BJ (cell line): ENCODE measurements at regions not wholly inside any gene's neighbourhood (a gene's known extent, or its start where the extent isn't known, plus 50 kb on each side); places are given as distances from the start of the nearest gene placed in this dataset.

Experiments used
- CTCF ChIA-PET: fragments of 350-600 bp; formaldehyde crosslinking; extraction: SDS; loops from one replicate; lab custom pipeline; 2021; ENCODE audit warnings: antibody characterized with exemption, inconsistent platforms; lab: Yijun Ruan, JAX
- POLR2A ChIA-PET: fragments of 300-600 bp; sonication (Branson Sonifier 250); formaldehyde crosslinking; extraction: SDS; loops from one replicate; lab custom pipeline; 2021; ENCODE audit warnings: antibody characterized with exemption; lab: Charles Lee
- DNase-seq: peaks from one replicate; pipeline ENCODE4 v3.0.0-alpha.2; 2011; ENCODE audit warnings: low read depth
- H3K27me3 ChIP-seq: 2 replicates; pipeline ENCODE4 v1.6.0; 2011; ENCODE audit warnings: low read length; ENCODE audit not compliant: control insufficient read depth, insufficient read depth
- H3K36me3 ChIP-seq: 2 replicates; pipeline ENCODE4 v1.5.1; 2011; ENCODE audit warnings: low read length; ENCODE audit not compliant: control insufficient read depth, insufficient read depth
- H3K4me3 ChIP-seq: 2 replicates; pipeline ENCODE4 v1.5.1; 2011; ENCODE audit warnings: low read depth, mild to moderate bottlenecking, control low read depth, low read length
- TF ChIP-seq, protein P1 (sequence below): IDR thresholded peaks from 2 replicates; pipeline ENCODE4 v1.5.1; 2011; ENCODE audit warnings: low read depth, mild to moderate bottlenecking, control low read depth, inconsistent platforms, low read length, moderate library complexity; ENCODE audit not compliant: insufficient read depth

- H3K36me3 ChIP-seq = no peaks in the 10 kb centered on the region
- H3K4me3 ChIP-seq = no peak overlapping the region
- no peak for DNase-seq
- CTCF ChIA-PET = interaction anchor here (1.0 to 1.1 kb wide), 2 partner anchors 138 to 143 kb away, joined by 3 to 6 read pairs; no protein-coding TSS in a partner anchor
- TF ChIP-seq, protein P1, sequence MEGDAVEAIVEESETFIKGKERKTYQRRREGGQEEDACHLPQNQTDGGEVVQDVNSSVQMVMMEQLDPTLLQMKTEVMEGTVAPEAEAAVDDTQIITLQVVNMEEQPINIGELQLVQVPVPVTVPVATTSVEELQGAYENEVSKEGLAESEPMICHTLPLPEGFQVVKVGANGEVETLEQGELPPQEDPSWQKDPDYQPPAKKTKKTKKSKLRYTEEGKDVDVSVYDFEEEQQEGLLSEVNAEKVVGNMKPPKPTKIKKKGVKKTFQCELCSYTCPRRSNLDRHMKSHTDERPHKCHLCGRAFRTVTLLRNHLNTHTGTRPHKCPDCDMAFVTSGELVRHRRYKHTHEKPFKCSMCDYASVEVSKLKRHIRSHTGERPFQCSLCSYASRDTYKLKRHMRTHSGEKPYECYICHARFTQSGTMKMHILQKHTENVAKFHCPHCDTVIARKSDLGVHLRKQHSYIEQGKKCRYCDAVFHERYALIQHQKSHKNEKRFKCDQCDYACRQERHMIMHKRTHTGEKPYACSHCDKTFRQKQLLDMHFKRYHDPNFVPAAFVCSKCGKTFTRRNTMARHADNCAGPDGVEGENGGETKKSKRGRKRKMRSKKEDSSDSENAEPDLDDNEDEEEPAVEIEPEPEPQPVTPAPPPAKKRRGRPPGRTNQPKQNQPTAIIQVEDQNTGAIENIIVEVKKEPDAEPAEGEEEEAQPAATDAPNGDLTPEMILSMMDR = no peak
- POLR2A ChIA-PET = no interaction called here
- H3K27me3 ChIP-seq = no peaks in the 10 kb centered on the region
Observed at GRCh38 chr5:98630621-98631020, 142.8 kb upstream of the RGMB start.

DNA sequence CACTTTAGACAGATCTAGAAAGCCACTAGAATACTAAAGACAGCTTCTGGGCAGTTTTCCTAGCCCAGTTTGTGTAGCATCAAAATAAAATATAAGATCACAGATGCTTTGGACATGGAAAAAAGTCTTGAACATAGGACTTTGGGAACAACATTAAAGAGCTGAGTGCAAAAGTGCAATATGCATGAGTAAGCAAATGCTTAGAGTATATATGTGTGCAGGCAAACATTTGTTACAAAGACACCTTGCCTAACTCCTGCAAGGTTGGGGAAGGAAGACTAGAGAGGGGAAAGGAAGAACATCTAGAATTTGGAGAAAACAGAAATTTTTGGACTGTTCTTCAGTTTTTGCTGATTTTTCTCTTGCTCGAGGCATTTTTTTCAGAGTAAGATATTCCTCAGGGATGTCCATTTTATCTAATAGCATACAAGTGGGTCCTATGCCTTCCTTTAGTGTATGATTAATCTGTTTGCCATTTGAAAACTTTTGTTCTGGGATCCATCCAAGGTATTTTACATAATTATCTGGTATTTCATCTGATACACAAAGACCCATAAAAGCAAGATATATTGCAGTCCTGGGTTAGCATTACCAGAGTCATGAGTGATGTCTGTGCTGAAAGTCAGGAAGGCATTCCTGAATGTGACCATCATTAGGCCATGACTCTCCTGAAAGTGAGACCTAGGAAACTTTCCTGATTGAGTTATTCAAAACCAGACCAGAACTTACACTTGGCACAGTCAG, 142.0 kb upstream of the RGMB start:
- peak; percentile 92 for DNase-seq
- Histone ChIP-seq H3K36me3 (no peaks in the 10 kb centered on the region), H3K4me3 (no peak overlapping the region), H3K27me3 (no peaks in the 10 kb centered on the region)
- ChIA-PET POLR2A (interaction anchor here (0.6 kb wide), 1 partner anchor 137 kb away, joined by 3 read pairs; no protein-coding TSS in a partner anchor), CTCF (interaction anchor here (0.5 to 1.1 kb wide), 4 partner anchors 12 to 224 kb away, joined by 3 to 6 read pairs (median 3); no protein-coding TSS in a partner anchor)
- TF ChIP-seq, protein P1 = no peak

DNA sequence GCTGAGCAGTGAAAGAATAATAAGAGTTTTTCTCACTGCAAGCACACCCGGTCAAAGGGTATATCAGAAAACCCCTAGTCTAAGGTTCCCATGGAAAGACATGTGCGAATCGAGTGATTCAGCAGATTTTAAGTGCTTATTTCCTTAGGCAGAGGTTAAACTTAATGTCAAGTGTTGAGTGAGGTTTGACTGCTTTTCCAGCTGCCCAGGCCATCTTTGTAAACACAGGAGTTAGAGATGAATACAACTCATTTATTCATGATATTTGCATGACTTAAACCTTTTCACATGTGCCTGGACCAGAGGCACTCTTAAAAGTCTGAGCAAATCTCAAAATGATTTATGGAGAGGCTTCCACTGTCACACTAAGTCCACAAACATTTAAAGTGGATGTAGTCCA, 137.8 kb upstream of the RGMB start:
- no peak overlapping the region for H3K4me3 ChIP-seq
- TF ChIP-seq, protein P1 = no peak
- H3K36me3 ChIP-seq = no peaks in the 10 kb centered on the region
- H3K27me3 ChIP-seq = no peaks in the 10 kb centered on the region
- DNase-seq = no peak
- POLR2A ChIA-PET = no interaction called here
- CTCF ChIA-PET = interaction anchor here (1.2 kb wide), 1 partner anchor 20 kb away, joined by 3 read pairs; no protein-coding TSS in a partner anchor

- CTCF ChIA-PET = no interaction called here
- POLR2A ChIA-PET = no interaction called here
- H3K36me3 ChIP-seq = no peaks in the 10 kb centered on the region
- H3K4me3 ChIP-seq = no peak overlapping the region
- TF ChIP-seq, protein P1 = no peak
- DNase-seq = no peak
- no peaks in the 10 kb centered on the region for H3K27me3 ChIP-seq
Observed at GRCh38 chr5:98637116-98637515, 136.3 kb upstream of the RGMB start.

- no peak for DNase-seq
- CTCF ChIA-PET = no interaction called here
Observed at GRCh38 chr5:98637557-98637956, 135.9 kb upstream of the RGMB start.

More at GRCh38 chr5:98637557-98637956, 135.9 kb upstream of the RGMB start:
- no peaks in the 10 kb centered on the region for H3K27me3 ChIP-seq
- no peak overlapping the region for H3K4me3 ChIP-seq
- POLR2A ChIA-PET = no interaction called here
- no peaks in the 10 kb centered on the region for H3K36me3 ChIP-seq
- TF ChIP-seq, protein P1 = no peak
